ENCODE measurements at regions not wholly inside any gene's neighbourhood (a gene's known extent, or its start where the extent isn't known, plus 50 kb on each side); places are given as distances from the start of the nearest gene placed in this dataset.

GRCh38 chr2:13354031-13354430 lies 637.3 kb downstream of the TRIB2 start:
- TF ChIP-seq, protein P1, sequence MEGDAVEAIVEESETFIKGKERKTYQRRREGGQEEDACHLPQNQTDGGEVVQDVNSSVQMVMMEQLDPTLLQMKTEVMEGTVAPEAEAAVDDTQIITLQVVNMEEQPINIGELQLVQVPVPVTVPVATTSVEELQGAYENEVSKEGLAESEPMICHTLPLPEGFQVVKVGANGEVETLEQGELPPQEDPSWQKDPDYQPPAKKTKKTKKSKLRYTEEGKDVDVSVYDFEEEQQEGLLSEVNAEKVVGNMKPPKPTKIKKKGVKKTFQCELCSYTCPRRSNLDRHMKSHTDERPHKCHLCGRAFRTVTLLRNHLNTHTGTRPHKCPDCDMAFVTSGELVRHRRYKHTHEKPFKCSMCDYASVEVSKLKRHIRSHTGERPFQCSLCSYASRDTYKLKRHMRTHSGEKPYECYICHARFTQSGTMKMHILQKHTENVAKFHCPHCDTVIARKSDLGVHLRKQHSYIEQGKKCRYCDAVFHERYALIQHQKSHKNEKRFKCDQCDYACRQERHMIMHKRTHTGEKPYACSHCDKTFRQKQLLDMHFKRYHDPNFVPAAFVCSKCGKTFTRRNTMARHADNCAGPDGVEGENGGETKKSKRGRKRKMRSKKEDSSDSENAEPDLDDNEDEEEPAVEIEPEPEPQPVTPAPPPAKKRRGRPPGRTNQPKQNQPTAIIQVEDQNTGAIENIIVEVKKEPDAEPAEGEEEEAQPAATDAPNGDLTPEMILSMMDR (IDR thresholded peaks at IDR 0.05), result no peak
- TF ChIP-seq EP300 (IDR thresholded peaks at IDR 0.05), result no peak

All from tibial nerve (tissue), 4 donors.